Neutrophil (primary cell): ENCODE measurements at regions not wholly inside any gene's neighbourhood (a gene's known extent, or its start where the extent isn't known, plus 50 kb on each side); places are given as distances from the start of the nearest gene placed in this dataset.

Source experiments
- H3K27ac ChIP-seq: fragments of 200-600 bp; sonication (generic); 2 replicates; pipeline ENCODE4 v1.5.1; 2016; ENCODE audit warnings: mild to moderate bottlenecking, moderate library complexity
- H3K27me3 ChIP-seq: fragments of 200-600 bp; sonication (generic); 2 replicates; pipeline ENCODE4 v1.6.0; 2016; ENCODE audit warnings: mild to moderate bottlenecking
- H3K36me3 ChIP-seq: fragments of 200-600 bp; sonication (generic); 2 replicates; pipeline ENCODE4 v1.5.1; 2017
- H3K4me1 ChIP-seq, 2 experiments: fragments of 200-600 bp in 1 of 2; sonication (generic) in 1 of 2; 1 replicate in 1 of 2; 2 replicates in 1 of 2; pipeline versions ENCODE4 v1.5.1 to v1.6.1; 2013 to 2016; ENCODE audit warnings: low read depth in 1 of 2, low read length in 1 of 2, mild to moderate bottlenecking in 1 of 2, moderate library complexity in 1 of 2; ENCODE audit not compliant: control insufficient read depth in 1 of 2, insufficient read depth in 1 of 2
- H3K4me3 ChIP-seq, 2 experiments: fragments of 200-600 bp in 1 of 2; sonication (generic) in 1 of 2; 1 replicate in 1 of 2; 2 replicates in 1 of 2; pipeline ENCODE4 v1.5.1; 2013 to 2016; ENCODE audit warnings: low read depth in 1 of 2, low read length in 1 of 2, mild to moderate bottlenecking in 1 of 2, moderate library complexity in 1 of 2
- H3K9me3 ChIP-seq: fragments of 200-600 bp; sonication (generic); 2 replicates; pipeline ENCODE4 v1.5.1; 2016
- CTCF ChIP-seq: fragments of 200-600 bp; sonication (generic); IDR thresholded peaks from 2 replicates; pipeline ENCODE4 v1.5.1; 2016; ENCODE audit warnings: antibody characterized with exemption

GRCh38 chr9:126157826-126158587, 168.6 kb upstream of the MVB12B start:
- no peaks in the 10 kb centered on the region for H3K4me1 ChIP-seq
- no peaks in the 10 kb centered on the region for H3K36me3 ChIP-seq
- H3K27ac ChIP-seq = no peak overlapping the region
- H3K9me3 ChIP-seq = no peaks in the 10 kb centered on the region
- H3K27me3 ChIP-seq = peaks cover 19% of the 10 kb centered on the region
- no peak for TF ChIP-seq CTCF
- H3K4me3 ChIP-seq = no peak overlapping the region

- Histone ChIP-seq H3K4me3 (no peak overlapping the region), H3K27ac (no peak overlapping the region)
- TF ChIP-seq CTCF = no peak
Measured at GRCh38 chr9:126158588-126159429, 167.8 kb upstream of the MVB12B start.

GRCh38 chr9:126159430-126160060, 167.1 kb upstream of the MVB12B start:
- no peaks in the 10 kb centered on the region for H3K4me1 ChIP-seq
- no peaks in the 10 kb centered on the region for H3K36me3 ChIP-seq
- H3K4me3 ChIP-seq = no peak overlapping the region
- H3K27ac ChIP-seq = no peak overlapping the region
- H3K27me3 ChIP-seq = peaks cover 19% of the 10 kb centered on the region
- no peaks in the 10 kb centered on the region for H3K9me3 ChIP-seq
- no peak for TF ChIP-seq CTCF

More at GRCh38 chr9:126158588-126159429, 167.8 kb upstream of the MVB12B start:
- Histone ChIP-seq H3K36me3 (no peaks in the 10 kb centered on the region), H3K4me1 (no peaks in the 10 kb centered on the region), H3K9me3 (no peaks in the 10 kb centered on the region), H3K27me3 (peaks cover 19% of the 10 kb centered on the region)

DNA sequence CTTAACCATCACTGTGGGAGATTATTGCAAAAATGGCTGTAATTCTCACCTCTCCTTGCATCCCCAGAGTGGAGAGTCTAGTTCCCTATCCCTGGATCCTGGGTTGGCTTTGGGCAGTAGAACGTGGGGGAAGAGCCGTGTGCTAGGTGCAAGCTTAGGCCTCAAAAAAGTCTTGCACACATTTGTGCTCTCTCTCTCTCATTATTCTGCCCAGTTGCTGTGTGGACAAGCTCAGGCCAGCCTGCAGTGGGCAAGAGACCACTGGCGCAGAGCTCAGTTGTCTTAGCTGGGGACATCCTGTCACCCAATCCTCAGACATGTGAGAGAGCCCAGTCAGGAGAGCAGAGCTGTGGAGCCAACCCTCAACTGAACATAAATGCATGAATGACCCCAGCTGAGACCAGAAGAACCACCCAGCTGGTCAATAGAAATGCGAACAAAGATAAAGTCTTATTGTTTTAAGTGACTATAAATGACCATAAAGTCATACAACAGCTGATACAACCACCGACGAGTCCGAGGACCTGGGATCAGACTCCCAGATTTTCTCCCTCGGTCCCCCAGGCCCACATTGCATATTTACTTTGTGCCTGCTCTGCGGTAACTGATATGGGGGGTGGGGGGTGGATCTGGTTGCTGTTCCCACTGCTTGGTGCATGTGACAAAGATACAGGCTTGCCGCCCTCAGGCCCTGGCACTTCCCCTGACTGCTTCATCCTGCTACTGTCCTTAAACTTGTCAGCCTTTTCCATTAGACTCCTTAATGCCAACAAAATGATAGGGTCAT, 166.4 kb upstream of the MVB12B start:
- no peaks in the 10 kb centered on the region for H3K36me3 ChIP-seq
- H3K27ac ChIP-seq = no peak overlapping the region
- H3K27me3 ChIP-seq = peaks cover 19% of the 10 kb centered on the region
- no peak overlapping the region for H3K4me3 ChIP-seq
- no peaks in the 10 kb centered on the region for H3K4me1 ChIP-seq
- no peaks in the 10 kb centered on the region for H3K9me3 ChIP-seq
- no peak for TF ChIP-seq CTCF

GRCh38 chr9:126160854-126161329, 165.7 kb upstream of the MVB12B start:
- Histone ChIP-seq H3K27ac (no peak overlapping the region), H3K27me3 (peaks cover 21% of the 10 kb centered on the region), H3K4me3 (no peak overlapping the region), H3K4me1 (no peaks in the 10 kb centered on the region), H3K36me3 (no peaks in the 10 kb centered on the region), H3K9me3 (no peaks in the 10 kb centered on the region)
- no peak for TF ChIP-seq CTCF
